Tibial artery (tissue), 4 donors: ENCODE measurements at regions not wholly inside any gene's neighbourhood (a gene's known extent, or its start where the extent isn't known, plus 50 kb on each side); places are given as distances from the start of the nearest gene placed in this dataset.

Experiments used
- DNase-seq, 2 donors: peaks; one replicate each; pipeline ENCODE4 v3.0.0-alpha.2; 2019
- H3K27ac ChIP-seq, 2 donors: fragments of 200-600 bp; sonication (generic) in 1 of 2; 1 replicate in 1 of 2; 2 replicates in 1 of 2; pipeline ENCODE4 v1.5.1; 2018 to 2019; ENCODE audit warnings: mild to moderate bottlenecking in 1 of 2
- H3K27me3 ChIP-seq, 2 donors: fragments of 200-600 bp; sonication (generic) in 1 of 2; one replicate each; pipeline versions ENCODE4 v1.5.1 to v1.6.0; 2016 to 2019
- H3K36me3 ChIP-seq, 3 donors: fragments of 200-600 bp; sonication (generic) in 2 of 3; one replicate each; pipeline ENCODE4 v1.5.1; 2016 to 2019; ENCODE audit warnings: mild to moderate bottlenecking in 2 of 3
- H3K4me1 ChIP-seq, 4 donors: fragments of 200-600 bp; sonication (generic) in 2 of 4; 1 replicate in 3 of 4; 2 replicates in 1 of 4; pipeline ENCODE4 v1.5.1; 2016 to 2019
- H3K4me3 ChIP-seq, 2 donors: fragments of 200-600 bp; sonication (generic) in 1 of 2; 1 replicate in 1 of 2; 2 replicates in 1 of 2; pipeline ENCODE4 v1.5.1; 2018 to 2019; ENCODE audit warnings: mild to moderate bottlenecking in 2 of 2
- H3K9me3 ChIP-seq, 3 donors: fragments of 200-600 bp; sonication (generic) in 1 of 3; one replicate each; pipeline ENCODE4 v1.5.1; 2016 to 2019
- intact Hi-C: fragments of 100-400 bp; cut with DNase I; formaldehyde crosslinking; loops from one replicate; pipeline ENCODE4 v1.15.0; 2023; ENCODE audit warnings: low total_unique reads
- TF ChIP-seq, protein P1 (sequence below), 2 experiments: fragments of 200-600 bp in 1 of 2; fragments of 450-650 bp in 1 of 2; IDR thresholded peaks; one replicate each; pipeline ENCODE4 v1.5.1; 2017 to 2019; ENCODE audit warnings: antibody characterized with exemption in 2 of 2, mild to moderate bottlenecking in 1 of 2, moderate library complexity in 1 of 2

DNA sequence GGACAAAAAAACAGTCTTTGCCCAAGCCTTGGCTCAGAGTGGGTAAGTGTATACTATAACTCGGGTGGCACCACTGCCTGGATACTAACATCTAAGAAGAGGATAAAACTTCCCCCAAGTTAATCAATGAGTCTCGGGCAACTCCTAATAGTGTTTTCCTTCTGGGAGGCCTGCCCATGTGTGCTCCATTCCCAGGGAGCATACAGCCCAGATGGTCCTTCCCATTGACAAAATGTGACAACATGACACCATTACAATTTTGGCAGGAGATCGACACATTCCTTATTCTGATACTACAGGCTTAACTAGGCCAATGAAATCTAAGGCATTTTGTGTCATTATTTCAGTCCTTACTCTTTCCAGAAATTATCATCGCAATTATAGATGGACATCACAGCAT is 52.7 kb upstream of the CRIM1 start:
- Histone ChIP-seq H3K27ac (no peak overlapping the region), H3K4me3 (no peak overlapping the region), H3K9me3 (no peaks in the 10 kb centered on the region), H3K36me3 (no peaks in the 10 kb centered on the region), H3K4me1 (no peaks in the 10 kb centered on the region), H3K27me3 (no peaks in the 10 kb centered on the region)
- TF ChIP-seq, protein P1, sequence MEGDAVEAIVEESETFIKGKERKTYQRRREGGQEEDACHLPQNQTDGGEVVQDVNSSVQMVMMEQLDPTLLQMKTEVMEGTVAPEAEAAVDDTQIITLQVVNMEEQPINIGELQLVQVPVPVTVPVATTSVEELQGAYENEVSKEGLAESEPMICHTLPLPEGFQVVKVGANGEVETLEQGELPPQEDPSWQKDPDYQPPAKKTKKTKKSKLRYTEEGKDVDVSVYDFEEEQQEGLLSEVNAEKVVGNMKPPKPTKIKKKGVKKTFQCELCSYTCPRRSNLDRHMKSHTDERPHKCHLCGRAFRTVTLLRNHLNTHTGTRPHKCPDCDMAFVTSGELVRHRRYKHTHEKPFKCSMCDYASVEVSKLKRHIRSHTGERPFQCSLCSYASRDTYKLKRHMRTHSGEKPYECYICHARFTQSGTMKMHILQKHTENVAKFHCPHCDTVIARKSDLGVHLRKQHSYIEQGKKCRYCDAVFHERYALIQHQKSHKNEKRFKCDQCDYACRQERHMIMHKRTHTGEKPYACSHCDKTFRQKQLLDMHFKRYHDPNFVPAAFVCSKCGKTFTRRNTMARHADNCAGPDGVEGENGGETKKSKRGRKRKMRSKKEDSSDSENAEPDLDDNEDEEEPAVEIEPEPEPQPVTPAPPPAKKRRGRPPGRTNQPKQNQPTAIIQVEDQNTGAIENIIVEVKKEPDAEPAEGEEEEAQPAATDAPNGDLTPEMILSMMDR (IDR thresholded peaks at IDR 0.05) = no peak
- DNase-seq = no peak
- intact Hi-C loops = no loop called here

DNA sequence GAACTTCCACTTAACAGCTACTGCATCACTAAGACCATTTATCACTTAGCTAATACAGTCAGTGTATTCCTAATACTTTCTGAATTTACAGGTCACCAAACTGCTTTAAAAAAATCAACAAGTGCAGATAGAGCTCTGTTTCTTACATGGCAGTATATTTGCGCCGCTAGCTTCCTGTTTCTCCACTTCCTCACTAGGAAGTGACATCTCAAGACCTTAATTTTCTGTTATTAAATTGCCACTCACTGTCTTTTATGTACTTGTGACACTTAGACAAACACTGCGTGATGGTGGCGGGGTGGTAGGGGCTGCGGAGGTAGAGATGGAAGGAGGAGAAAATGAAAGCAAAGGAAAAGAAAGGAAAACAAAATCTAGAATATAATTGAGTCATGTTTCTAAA is 53.7 kb upstream of the CRIM1 start:
- no peaks in the 10 kb centered on the region for H3K9me3 ChIP-seq
- H3K36me3 ChIP-seq = no peaks in the 10 kb centered on the region
- no peak for DNase-seq
- H3K4me3 ChIP-seq = no peak overlapping the region
- no peaks in the 10 kb centered on the region for H3K27me3 ChIP-seq
- no peak overlapping the region for H3K27ac ChIP-seq
- TF ChIP-seq, protein P1 (IDR thresholded peaks at IDR 0.05) = no peak
- intact Hi-C loops = no loop called here
- H3K4me1 ChIP-seq = no peaks in the 10 kb centered on the region

DNA sequence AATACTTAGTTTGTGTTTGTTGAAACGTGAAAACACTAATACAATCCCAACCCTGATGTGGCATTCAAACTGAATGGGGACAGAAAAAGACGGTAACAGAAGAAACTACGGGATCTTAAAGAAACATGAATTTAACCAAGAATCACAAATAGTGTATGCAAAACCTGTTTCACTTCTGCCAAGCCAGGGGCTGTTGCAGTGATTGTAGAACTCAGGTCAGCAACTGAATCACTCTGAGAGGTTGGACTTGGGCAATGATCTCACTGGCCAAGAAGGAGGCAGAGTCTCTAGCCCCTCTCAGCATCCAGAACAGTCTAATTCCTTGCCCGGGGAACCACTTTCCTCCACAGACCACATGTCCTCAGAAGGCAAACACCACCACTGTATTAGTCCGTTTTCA is 54.9 kb upstream of the CRIM1 start:
- H3K9me3 ChIP-seq = no peaks in the 10 kb centered on the region
- H3K27ac ChIP-seq = no peak overlapping the region
- H3K4me3 ChIP-seq = no peak overlapping the region
- intact Hi-C loops = no loop called here
- DNase-seq = no peak
- H3K27me3 ChIP-seq = no peaks in the 10 kb centered on the region
- H3K4me1 ChIP-seq = no peaks in the 10 kb centered on the region
- no peaks in the 10 kb centered on the region for H3K36me3 ChIP-seq
- TF ChIP-seq, protein P1 (IDR thresholded peaks at IDR 0.05) = no peak

DNA sequence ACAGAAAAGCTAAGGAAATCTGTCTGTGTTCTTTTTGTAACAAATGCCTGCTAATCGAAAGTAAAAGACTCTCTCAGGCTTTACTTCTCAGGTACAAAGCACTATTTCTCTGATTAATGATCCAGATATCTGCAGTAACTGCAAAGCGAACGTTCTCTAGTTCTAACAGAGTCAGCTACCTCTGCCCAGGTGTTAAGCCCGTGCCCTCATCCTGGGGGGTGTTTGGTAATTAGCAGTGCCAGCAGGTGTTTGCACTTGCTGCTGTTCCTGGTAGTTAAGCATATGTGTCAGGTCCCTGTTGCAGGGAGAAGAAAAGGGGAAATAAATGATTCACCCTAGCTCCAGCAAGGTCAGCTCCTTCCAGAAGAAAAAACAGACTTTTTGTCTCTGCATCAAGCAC is 58.8 kb upstream of the CRIM1 start:
- no peak for DNase-seq
- H3K9me3 ChIP-seq = no peaks in the 10 kb centered on the region
- H3K27ac ChIP-seq = no peak overlapping the region
- TF ChIP-seq, protein P1 (IDR thresholded peaks at IDR 0.05) = no peak
- no peak overlapping the region for H3K4me3 ChIP-seq
- H3K27me3 ChIP-seq = no peaks in the 10 kb centered on the region
- H3K4me1 ChIP-seq = no peaks in the 10 kb centered on the region
- intact Hi-C loops = no loop called here
- no peaks in the 10 kb centered on the region for H3K36me3 ChIP-seq

DNA sequence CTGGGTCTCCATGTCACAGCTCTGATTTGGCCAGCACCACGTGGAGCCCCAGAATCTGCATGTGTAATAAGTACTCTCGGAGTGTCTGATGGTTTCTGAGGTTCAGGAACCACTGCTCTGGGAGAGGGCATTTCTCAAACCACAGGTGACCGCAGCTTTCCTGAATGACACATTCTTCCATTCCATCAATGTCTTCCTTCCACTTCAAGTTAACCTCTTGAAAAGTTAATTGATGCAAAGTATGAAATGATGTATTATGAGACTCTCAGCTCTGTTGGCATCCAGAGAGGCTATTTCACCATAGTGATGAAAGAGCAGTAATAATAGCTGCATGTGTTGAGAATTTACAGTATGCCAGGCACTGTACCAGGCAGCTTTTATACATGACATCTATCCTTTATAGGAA is 61.3 kb upstream of the CRIM1 start:
- DNase-seq = no peak
- no peaks in the 10 kb centered on the region for H3K36me3 ChIP-seq
- H3K4me3 ChIP-seq = no peak overlapping the region
- H3K4me1 ChIP-seq = no peaks in the 10 kb centered on the region
- H3K9me3 ChIP-seq = no peaks in the 10 kb centered on the region
- H3K27ac ChIP-seq = no peak overlapping the region
- no peaks in the 10 kb centered on the region for H3K27me3 ChIP-seq
- intact Hi-C loops = no loop called here
- TF ChIP-seq, protein P1 (IDR thresholded peaks at IDR 0.05) = no peak

DNA sequence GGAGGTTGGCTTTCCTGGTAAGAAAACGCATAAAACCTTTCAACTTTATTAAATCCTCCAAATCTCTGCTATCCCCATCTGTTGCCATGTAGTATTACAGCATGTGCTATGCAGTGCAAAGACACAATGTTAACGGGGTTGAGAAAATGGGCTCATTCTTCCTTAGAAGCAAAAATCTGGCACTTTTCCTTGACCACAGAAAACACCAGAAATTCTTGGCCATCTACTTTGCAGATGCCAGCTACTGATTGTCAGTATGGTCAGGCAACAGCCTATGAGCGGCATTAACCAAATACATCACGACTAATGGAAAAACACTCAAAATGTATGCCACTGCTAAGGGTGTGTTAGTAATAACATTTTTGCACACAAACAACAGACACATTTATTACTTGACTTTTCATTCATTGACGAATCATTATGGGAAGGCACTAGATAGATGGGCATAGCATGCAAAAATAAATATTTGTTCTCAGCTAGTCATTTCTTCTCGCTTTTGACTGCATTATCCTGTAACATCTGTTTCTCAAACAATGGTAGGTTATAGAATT is 65.2 kb upstream of the CRIM1 start:
- Histone ChIP-seq H3K9me3 (no peaks in the 10 kb centered on the region), H3K27ac (no peak overlapping the region), H3K27me3 (no peaks in the 10 kb centered on the region), H3K4me3 (no peak overlapping the region), H3K4me1 (no peaks in the 10 kb centered on the region), H3K36me3 (no peaks in the 10 kb centered on the region)
- no peak for DNase-seq
- TF ChIP-seq, protein P1 (IDR thresholded peaks at IDR 0.05) = no peak
- intact Hi-C loops = no loop called here
